H1 (cell line): ENCODE measurements at regions not wholly inside any gene's neighbourhood (a gene's known extent, or its start where the extent isn't known, plus 50 kb on each side); places are given as distances from the start of the nearest gene placed in this dataset.

Experiments
- CTCF ChIA-PET: fragments of 300-600 bp; sonication (Branson Sonifier 250); formaldehyde crosslinking; loops from one replicate; lab custom pipeline; 2021; ENCODE audit not compliant: partially characterized antibody; lab: Charles Lee
- POLR2A ChIA-PET: fragments of 300-600 bp; sonication (Branson Sonifier 250); formaldehyde crosslinking; loops from one replicate; lab custom pipeline; 2021; ENCODE audit warnings: inconsistent platforms; ENCODE audit not compliant: partially characterized antibody; lab: Charles Lee
- DNase-seq, 2 experiments: peaks; one replicate each; pipeline versions ENCODE4 v3.0.0 to v3.0.0-alpha.2; 2010 to 2022; ENCODE audit warnings: low spot score in 2 of 2, low read depth in 1 of 2, mixed read lengths in 1 of 2
- FAIRE-seq: peaks from 2 replicates; lab custom pipeline; 2011; peaks lifted over from hg19 to GRCh38; lab: Jason Lieb, UNC
- H2AFZ ChIP-seq: 2 replicates; pipeline ENCODE4 v1.8.1; 2012; ENCODE audit warnings: low read length, inconsistent platforms
- H2AK5ac ChIP-seq: 2 replicates; pipeline ENCODE4 v1.6.1; 2013; ENCODE audit warnings: low read depth, low read length
- H2BK120ac ChIP-seq: replicated peaks from 2 replicates; pipeline ENCODE3; 2013; ENCODE audit warnings: low read depth, low read length, inconsistent platforms
- H2BK12ac ChIP-seq: 2 replicates; pipeline ENCODE4 v1.6.1; 2013; ENCODE audit warnings: low read depth, low read length
- H2BK15ac ChIP-seq: 2 replicates; pipeline ENCODE4 v1.6.1; 2013; ENCODE audit warnings: low read length
- H2BK20ac ChIP-seq: 2 replicates; pipeline ENCODE4 v1.6.1; 2013; ENCODE audit warnings: low read length
- H2BK5ac ChIP-seq: 2 replicates; pipeline ENCODE4 v1.6.1; 2013; ENCODE audit warnings: low read depth, low read length
- H3K14ac ChIP-seq: 2 replicates; pipeline ENCODE4 v1.6.1; 2013; ENCODE audit warnings: inconsistent platforms; ENCODE audit not compliant: insufficient read length
- H3K18ac ChIP-seq: 2 replicates; pipeline ENCODE4 v1.6.1; 2013; ENCODE audit warnings: low read length; ENCODE audit errors: extremely low read depth
- H3K23ac ChIP-seq: 2 replicates; pipeline ENCODE4 v1.6.1; 2013; ENCODE audit warnings: inconsistent platforms; ENCODE audit not compliant: insufficient read length
- H3K23me2 ChIP-seq: 2 replicates; pipeline ENCODE4 v1.6.1; 2013; ENCODE audit warnings: low read depth, low read length
- H3K27ac ChIP-seq: 2 replicates; pipeline ENCODE4 v1.6.1; 2011; ENCODE audit warnings: low read depth, low read length, inconsistent platforms
- H3K27me3 ChIP-seq, 4 experiments: replicated peaks in 1 of 4; 1 replicate in 1 of 4; 2 replicates in 3 of 4; pipeline versions ENCODE4 v1.6.1 to v1.8.1; 2011 to 2013; ENCODE audit warnings: low read length in 3 of 4, mild to moderate bottlenecking in 3 of 4, inconsistent platforms in 2 of 4, mixed read lengths in 2 of 4, moderate library complexity in 1 of 4; ENCODE audit not compliant: control insufficient read depth in 3 of 4, insufficient read depth in 3 of 4; ENCODE audit errors: extremely low read depth in 1 of 4
- H3K36me3 ChIP-seq, 4 experiments: 2 replicates each; pipeline versions ENCODE4 v1.6.1 to v1.8.1; 2011 to 2013; ENCODE audit warnings: mild to moderate bottlenecking in 4 of 4, low read length in 3 of 4, moderate library complexity in 2 of 4, control low read depth in 1 of 4, inconsistent platforms in 1 of 4; ENCODE audit not compliant: insufficient read depth in 4 of 4, control insufficient read depth in 2 of 4
- H3K4ac ChIP-seq: replicated peaks from 2 replicates; pipeline ENCODE3; 2013; ENCODE audit warnings: low read length, low read depth, mixed read lengths, inconsistent platforms; ENCODE audit not compliant: insufficient read length
- H3K4me1 ChIP-seq, 4 experiments: replicated peaks in 1 of 4; 1 replicate in 1 of 4; 2 replicates in 3 of 4; pipeline versions ENCODE4 v1.6.1 to v1.8.1; 2011 to 2013; ENCODE audit warnings: low read length in 3 of 4, inconsistent platforms in 2 of 4, mixed read lengths in 1 of 4; ENCODE audit not compliant: insufficient read depth in 4 of 4, control insufficient read depth in 3 of 4
- H3K4me2 ChIP-seq, 2 experiments: 2 replicates each; pipeline versions ENCODE4 v1.6.1 to v1.8.1; 2011 to 2013; ENCODE audit warnings: low read depth in 2 of 2, low read length in 2 of 2, control low read depth in 1 of 2, inconsistent platforms in 1 of 2, mild to moderate bottlenecking in 1 of 2; ENCODE audit not compliant: insufficient read depth in 1 of 2
- H3K4me3 ChIP-seq, 4 experiments: fragments of 200-600, 300-600 bp in 1 of 4; sonication (generic), shearing (Covaris generic), sonication (Bioruptor Twin) in 1 of 4; 2 replicates each; pipeline versions ENCODE4 v1.5.1 to v1.8.1; 2011 to 2016; ENCODE audit warnings: low read length in 4 of 4, low read depth in 3 of 4, control low read depth in 2 of 4, inconsistent platforms in 2 of 4, mild to moderate bottlenecking in 2 of 4, mixed read lengths in 1 of 4, moderate library complexity in 1 of 4; ENCODE audit not compliant: insufficient read depth in 2 of 4; ENCODE audit errors: extremely low read depth in 1 of 4
- H3K56ac ChIP-seq: replicated peaks from 2 replicates; pipeline ENCODE3; 2013; ENCODE audit warnings: low read depth, mild to moderate bottlenecking, mixed read lengths, low read length, inconsistent platforms; ENCODE audit not compliant: insufficient read length
- H3K79me1 ChIP-seq: 2 replicates; pipeline ENCODE4 v1.6.1; 2013; ENCODE audit warnings: low read depth, low read length, control low read depth
- H3K79me2 ChIP-seq, 2 experiments: 2 replicates each; pipeline versions ENCODE4 v1.6.1 to v1.8.1; 2012 to 2013; ENCODE audit warnings: low read length in 2 of 2, mild to moderate bottlenecking in 2 of 2, inconsistent platforms in 1 of 2; ENCODE audit not compliant: insufficient read depth in 2 of 2, control insufficient read depth in 1 of 2
- H3K9ac ChIP-seq, 4 experiments: replicated peaks in 1 of 4; 1 replicate in 1 of 4; 2 replicates in 3 of 4; pipeline versions ENCODE4 v1.6.1 to v1.8.1; 2011 to 2013; ENCODE audit warnings: low read depth in 3 of 4, low read length in 3 of 4, control low read depth in 2 of 4, mild to moderate bottlenecking in 2 of 4, moderate library complexity in 2 of 4, inconsistent platforms in 1 of 4; ENCODE audit errors: extremely low read depth in 1 of 4
- H3K9me3 ChIP-seq, 2 experiments: 2 replicates each; pipeline versions ENCODE4 v1.6.1 to v1.8.1; 2012 to 2013; ENCODE audit warnings: mild to moderate bottlenecking in 2 of 2, moderate library complexity in 2 of 2, control low read depth in 1 of 2, inconsistent platforms in 1 of 2, low read depth in 1 of 2, low read length in 1 of 2, mixed read lengths in 1 of 2; ENCODE audit not compliant: insufficient read depth in 2 of 2
- H4K20me1 ChIP-seq, 2 experiments: replicated peaks in 1 of 2; 2 replicates each; pipeline versions ENCODE3 to v1.8.1; 2011 to 2013; ENCODE audit warnings: inconsistent platforms in 2 of 2, low read length in 2 of 2, mild to moderate bottlenecking in 1 of 2; ENCODE audit not compliant: insufficient read depth in 2 of 2, control insufficient read depth in 1 of 2
- H4K5ac ChIP-seq: 2 replicates; pipeline ENCODE4 v1.6.1; 2013; ENCODE audit warnings: low read length, low read depth, mixed read lengths, inconsistent platforms; ENCODE audit not compliant: insufficient read length
- H4K8ac ChIP-seq: 2 replicates; pipeline ENCODE4 v1.8.0; 2013; ENCODE audit warnings: mild to moderate bottlenecking, moderate library complexity, low read length, inconsistent platforms; ENCODE audit not compliant: insufficient read depth; ENCODE audit errors: extremely low read depth
- H4K91ac ChIP-seq: replicated peaks from 2 replicates; pipeline ENCODE3; 2013; ENCODE audit warnings: low read length, mixed read lengths, inconsistent platforms; ENCODE audit not compliant: insufficient read length
- EGR1 ChIP-seq: IDR thresholded peaks from 2 replicates; pipeline ENCODE4 v1.6.1; 2011; ENCODE audit warnings: low read depth, low read length, borderline replicate concordance
- HDAC2 ChIP-seq, 2 experiments: fragments of 300-600 bp in 1 of 2; sonication (generic) in 1 of 2; IDR thresholded peaks; 2 replicates each; pipeline ENCODE4 v1.6.1; 2011 to 2012; ENCODE audit warnings: low read depth in 2 of 2, low read length in 2 of 2, mild to moderate bottlenecking in 2 of 2, moderate library complexity in 2 of 2, borderline replicate concordance in 1 of 2, inconsistent platforms in 1 of 2
- NANOG ChIP-seq: IDR thresholded peaks from 2 replicates; pipeline ENCODE4 v1.6.1; 2011; ENCODE audit warnings: low read length, low read depth, mild to moderate bottlenecking, inconsistent platforms; ENCODE audit not compliant: insufficient read depth, poor library complexity, severe bottlenecking
- POLR2A ChIP-seq, 2 experiments: IDR thresholded peaks; 1 replicate in 1 of 2; 2 replicates in 1 of 2; pipeline ENCODE4 v1.6.1; 2011; ENCODE audit warnings: low read depth in 2 of 2, low read length in 2 of 2, mild to moderate bottlenecking in 2 of 2; ENCODE audit errors: control extremely low read depth in 1 of 2
- SIX5 ChIP-seq: IDR thresholded peaks from 2 replicates; pipeline ENCODE4 v1.6.1; 2011; ENCODE audit warnings: mild to moderate bottlenecking, low read depth, low read length
- SRF ChIP-seq: IDR thresholded peaks from 2 replicates; pipeline ENCODE4 v1.6.1; 2011; ENCODE audit warnings: mild to moderate bottlenecking, low read depth, low read length, moderate library complexity
- TBP ChIP-seq: IDR thresholded peaks from 2 replicates; pipeline ENCODE4 v1.6.1; 2011; ENCODE audit warnings: low read depth, low read length, improper control_type of control experiment

- Histone ChIP-seq H2BK12ac (peak overlapping the region; percentile 85; the same call in 1 of the 2 replicates), H3K23me2 (no peaks in the 10 kb centered on the region), H3K27ac (no peak overlapping the region), H4K20me1 (no peaks in the 10 kb centered on the region), H3K79me2 (no peaks in the 10 kb centered on the region), H3K4ac (no peak overlapping the region), H3K36me3 (no peaks in the 10 kb centered on the region), H2BK15ac (no peak overlapping the region), H2BK120ac (no peak overlapping the region), H3K9ac (no peak overlapping the region), H3K4me2 (no peak overlapping the region), H4K8ac (no peak overlapping the region), H3K14ac (no peak overlapping the region), H2AFZ (no peak overlapping the region), H2BK20ac (no peak overlapping the region), H2AK5ac (no peak overlapping the region), H3K9me3 (no peaks in the 10 kb centered on the region), H3K18ac (no peak overlapping the region), H3K4me3 (no peak overlapping the region), H4K5ac (no peak overlapping the region), H3K27me3 (no peaks in the 10 kb centered on the region), H3K23ac (no peak overlapping the region), H3K4me1 (peaks cover 0 to 5% (median 0%) of the 10 kb centered on the region in 4 experiments; a peak in 1 of 7 replicates), H4K91ac (no peak overlapping the region), H3K79me1 (no peaks in the 10 kb centered on the region), H2BK5ac (no peak overlapping the region), H3K56ac (no peak overlapping the region)
- FAIRE-seq = no peak
- DNase-seq = no peak
- CTCF ChIA-PET = no interaction called here
- POLR2A ChIA-PET = no interaction called here
- no peak for TF ChIP-seq SIX5
- no peak for TF ChIP-seq TBP
- no peak for TF ChIP-seq EGR1
- TF ChIP-seq SRF = no peak
- no peak for TF ChIP-seq HDAC2 (IDR thresholded peaks at IDR 0.05; ENCODE audit: borderline replicate concordance in 1 of 2, low read depth in 2 of 2, low read length in 2 of 2)
- TF ChIP-seq POLR2A (IDR thresholded peaks at IDR 0.05; ENCODE audit: control extremely low read depth in 1 of 2, low read depth in 2 of 2, low read length in 2 of 2) = no peak
- TF ChIP-seq NANOG = no peak
Observed at GRCh38 chr1:163928069-163928468, 606.3 kb downstream of the NUF2 start.
